Vagina (tissue), 2 donors: ENCODE measurements at regions not wholly inside any gene's neighbourhood (a gene's known extent, or its start where the extent isn't known, plus 50 kb on each side); places are given as distances from the start of the nearest gene placed in this dataset.

ENCODE experiments used
- POLR2A ChIP-seq, 2 donors: fragments of 450-650 bp; IDR thresholded peaks; one replicate each; pipeline ENCODE4 v1.6.1; 2017; ENCODE audit warnings: antibody characterized with exemption in 2 of 2, mild to moderate bottlenecking in 2 of 2, moderate library complexity in 2 of 2
- POLR2AphosphoS5 ChIP-seq, 2 donors: sonication (generic); formaldehyde crosslinking; IDR thresholded peaks; one replicate each; pipeline ENCODE4 v1.9.0; 2017; ENCODE audit warnings: antibody characterized with exemption in 2 of 2, mild to moderate bottlenecking in 2 of 2, low read depth in 1 of 2; ENCODE audit not compliant: insufficient read depth in 1 of 2
- TF ChIP-seq, protein P1 (sequence below), 3 experiments: fragments of 450-650 bp in 2 of 3; fragments of 200-600 bp in 1 of 3; sonication (generic) in 1 of 3; IDR thresholded peaks; one replicate each; pipeline ENCODE4 v1.5.1; 2017 to 2019; ENCODE audit warnings: antibody characterized with exemption in 3 of 3, mild to moderate bottlenecking in 2 of 3, moderate library complexity in 2 of 3

DNA sequence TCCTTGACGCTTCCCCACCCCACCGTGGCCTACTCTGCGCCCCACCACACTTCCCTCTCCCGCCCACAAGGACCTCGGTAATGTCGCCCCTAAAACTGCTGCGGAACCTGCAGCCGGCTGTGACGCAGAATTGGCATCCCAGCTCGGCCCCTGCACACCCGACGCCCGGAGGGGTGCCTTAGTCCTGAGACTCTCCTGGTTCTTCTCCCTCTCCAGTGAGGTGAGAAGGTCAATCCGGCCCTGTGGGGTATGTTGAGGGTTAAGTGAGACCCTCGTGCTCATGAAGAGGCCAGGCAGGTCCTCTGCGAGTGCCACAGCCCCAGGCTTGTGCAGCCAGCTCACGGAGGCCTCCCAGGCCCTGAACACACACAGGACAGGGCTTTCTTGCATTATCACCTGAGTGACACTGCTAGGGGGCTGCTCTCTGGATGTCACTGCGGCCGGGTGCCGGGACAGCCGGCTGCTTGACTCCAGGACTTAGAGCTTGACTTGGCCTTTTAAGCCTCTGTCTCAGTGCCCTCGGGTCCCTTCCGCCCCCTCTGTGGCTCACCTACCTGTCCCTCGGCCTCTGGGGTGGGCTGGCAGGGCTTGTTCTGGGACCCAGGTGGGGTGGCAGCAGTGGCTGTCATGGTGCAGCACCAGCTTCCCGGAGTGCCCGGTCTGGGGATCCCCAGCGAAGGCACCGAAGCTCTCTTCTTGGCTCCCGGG lies 106.9 kb upstream of the C14orf180 start:
- no peak for TF ChIP-seq POLR2A (IDR thresholded peaks at IDR 0.05)
- TF ChIP-seq, protein P1, sequence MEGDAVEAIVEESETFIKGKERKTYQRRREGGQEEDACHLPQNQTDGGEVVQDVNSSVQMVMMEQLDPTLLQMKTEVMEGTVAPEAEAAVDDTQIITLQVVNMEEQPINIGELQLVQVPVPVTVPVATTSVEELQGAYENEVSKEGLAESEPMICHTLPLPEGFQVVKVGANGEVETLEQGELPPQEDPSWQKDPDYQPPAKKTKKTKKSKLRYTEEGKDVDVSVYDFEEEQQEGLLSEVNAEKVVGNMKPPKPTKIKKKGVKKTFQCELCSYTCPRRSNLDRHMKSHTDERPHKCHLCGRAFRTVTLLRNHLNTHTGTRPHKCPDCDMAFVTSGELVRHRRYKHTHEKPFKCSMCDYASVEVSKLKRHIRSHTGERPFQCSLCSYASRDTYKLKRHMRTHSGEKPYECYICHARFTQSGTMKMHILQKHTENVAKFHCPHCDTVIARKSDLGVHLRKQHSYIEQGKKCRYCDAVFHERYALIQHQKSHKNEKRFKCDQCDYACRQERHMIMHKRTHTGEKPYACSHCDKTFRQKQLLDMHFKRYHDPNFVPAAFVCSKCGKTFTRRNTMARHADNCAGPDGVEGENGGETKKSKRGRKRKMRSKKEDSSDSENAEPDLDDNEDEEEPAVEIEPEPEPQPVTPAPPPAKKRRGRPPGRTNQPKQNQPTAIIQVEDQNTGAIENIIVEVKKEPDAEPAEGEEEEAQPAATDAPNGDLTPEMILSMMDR (IDR thresholded peaks at IDR 0.05) = no peak
- TF ChIP-seq POLR2AphosphoS5 (IDR thresholded peaks at IDR 0.05; ENCODE audit: insufficient read depth in 1 of 2, low read depth in 1 of 2) = no peak
